Kidney (tissue), 13 donors: ENCODE measurements at regions not wholly inside any gene's neighbourhood (a gene's known extent, or its start where the extent isn't known, plus 50 kb on each side); places are given as distances from the start of the nearest gene placed in this dataset.
"Not testable (repeated sequence)": the region's sequence is repeated elsewhere in the genome, so short reads cannot be mapped to it uniquely, and the experiment has no call there.

Experiments
- DNase-seq, 5 donors: peaks; one replicate each; pipeline ENCODE4 v3.0.0-alpha.2; 2013 to 2020
- FAIRE-seq: peaks from 2 replicates; lab custom pipeline; 2012; peaks lifted over from hg19 to GRCh38; lab: Jason Lieb, UNC
- H3K27ac ChIP-seq, 2 donors: one replicate each; pipeline ENCODE4 v1.7.0; 2013; ENCODE audit warnings: low read depth in 2 of 2, low read length in 2 of 2, inconsistent platforms in 1 of 2
- H3K27me3 ChIP-seq: one replicate; pipeline ENCODE4 v1.7.1; 2013; ENCODE audit warnings: low read length, inconsistent platforms; ENCODE audit not compliant: control insufficient read depth, insufficient read depth
- H3K36me3 ChIP-seq, 3 donors: one replicate each; pipeline versions ENCODE4 v1.7.0 to v1.7.1; 2013; ENCODE audit warnings: low read length in 3 of 3, control low read depth in 1 of 3, inconsistent platforms in 1 of 3; ENCODE audit not compliant: insufficient read depth in 3 of 3, control insufficient read depth in 2 of 3
- H3K4me1 ChIP-seq, 3 donors: one replicate each; pipeline versions ENCODE4 v1.7.0 to v1.7.1; 2013; ENCODE audit warnings: low read length in 3 of 3, inconsistent platforms in 1 of 3, low read depth in 1 of 3; ENCODE audit not compliant: control insufficient read depth in 2 of 3, insufficient read depth in 2 of 3
- H3K4me3 ChIP-seq, 3 donors: one replicate each; pipeline versions ENCODE4 v1.7.0 to v1.8.1; 2013; ENCODE audit warnings: low read length in 3 of 3, control low read depth in 1 of 3, inconsistent platforms in 1 of 3
- H3K9ac ChIP-seq, 3 donors: one replicate each; pipeline versions ENCODE4 v1.7.0 to v1.7.1; 2013; ENCODE audit warnings: low read length in 3 of 3, control low read depth in 1 of 3, inconsistent platforms in 1 of 3
- H3K9me3 ChIP-seq, 3 donors: one replicate each; pipeline versions ENCODE4 v1.7.0 to v1.7.1; 2013; ENCODE audit warnings: low read length in 3 of 3, control low read depth in 1 of 3, inconsistent platforms in 1 of 3; ENCODE audit not compliant: control insufficient read depth in 2 of 3, insufficient read depth in 1 of 3
- CTCF ChIP-seq: IDR thresholded peaks from 3 replicates; pipeline ENCODE4 v1.5.1; 2012; ENCODE audit warnings: mild to moderate bottlenecking, moderate library complexity, borderline replicate concordance; ENCODE audit not compliant: insufficient read depth; ENCODE audit errors: extremely low read depth
- intact Hi-C: fragments of 100-400 bp; cut with DNase I; formaldehyde crosslinking; loops from one replicate; pipeline ENCODE4 v1.11.1; 2022
- donor health status: control.
- donor health status: control.
- donor health status: control.
- donor health status: control.
- donor health status: control.
- donor health status: DM: yes; HTN: yes; CAD: no.
- donor health status: Normal renal cell carcinoma (clear cell type).

GRCh38 chr4:123233136-123233768 is 163.3 kb upstream of the SPRY1 start:
- Histone ChIP-seq H3K4me3 (no peak overlapping the region), H3K27ac (no peak overlapping the region), H3K9ac (no peak overlapping the region), H3K9me3 (no peaks in the 10 kb centered on the region), H3K4me1 (no peaks in the 10 kb centered on the region), H3K27me3 (no peaks in the 10 kb centered on the region), H3K36me3 (no peaks in the 10 kb centered on the region)
- peak in 1 of 5 donors; percentile 52 for DNase-seq
- no peak for FAIRE-seq
- intact Hi-C loops: no loop called here
- no peak for TF ChIP-seq CTCF

GRCh38 chr4:123234955-123235354 is 161.6 kb upstream of the SPRY1 start:
- H3K27me3 ChIP-seq: no peaks in the 10 kb centered on the region
- no peak for FAIRE-seq
- no peak for DNase-seq
- H3K4me3 ChIP-seq: no peak overlapping the region
- intact Hi-C loops: no loop called here
- H3K9me3 ChIP-seq: no peaks in the 10 kb centered on the region
- H3K27ac ChIP-seq: no peak overlapping the region
- H3K4me1 ChIP-seq: no peaks in the 10 kb centered on the region
- no peaks in the 10 kb centered on the region for H3K36me3 ChIP-seq
- no peak for TF ChIP-seq CTCF
- H3K9ac ChIP-seq: no peak overlapping the region

- TF ChIP-seq CTCF: no peak
- no peak for DNase-seq
- no peak for FAIRE-seq
- Histone ChIP-seq H3K4me3 (no peak overlapping the region), H3K4me1 (no peaks in the 10 kb centered on the region), H3K9me3 (no peaks in the 10 kb centered on the region), H3K27me3 (no peaks in the 10 kb centered on the region), H3K36me3 (no peaks in the 10 kb centered on the region), H3K9ac (no peak overlapping the region), H3K27ac (no peak overlapping the region)
- intact Hi-C loops: no loop called here
Observed at GRCh38 chr4:123235431-123235830, 161.2 kb upstream of the SPRY1 start.

- H3K4me3 ChIP-seq: no peak overlapping the region
- intact Hi-C loops: no loop called here
- no peaks in the 10 kb centered on the region for H3K36me3 ChIP-seq
- no peak for TF ChIP-seq CTCF
- H3K27me3 ChIP-seq: no peaks in the 10 kb centered on the region
- DNase-seq: no peak
- H3K9ac ChIP-seq: no peak overlapping the region
- H3K4me1 ChIP-seq: no peaks in the 10 kb centered on the region
- H3K27ac ChIP-seq: no peak overlapping the region
- no peak for FAIRE-seq
- H3K9me3 ChIP-seq: no peaks in the 10 kb centered on the region
Observed at GRCh38 chr4:123236606-123237005, 160.0 kb upstream of the SPRY1 start.

- FAIRE-seq, intact Hi-C loops, H3K27ac ChIP-seq: not testable (repeated sequence)
Observed at GRCh38 chr4:123240286-123240685, 156.3 kb upstream of the SPRY1 start.

More at GRCh38 chr4:123240286-123240685, 156.3 kb upstream of the SPRY1 start:
- H3K27me3 ChIP-seq, H3K36me3 ChIP-seq, H3K4me1 ChIP-seq, DNase-seq, H3K9ac ChIP-seq, H3K9me3 ChIP-seq, H3K4me3 ChIP-seq: not testable (repeated sequence)
